Heart right ventricle (tissue), 16 donors: ENCODE measurements at regions not wholly inside any gene's neighbourhood (a gene's known extent, or its start where the extent isn't known, plus 50 kb on each side); places are given as distances from the start of the nearest gene placed in this dataset.

Experiments
- ATAC-seq, 8 donors: fragments of 200-7000 bp; cut with Tn5 transposase; one replicate each; pipeline ENCODE4 v1.9.1; 2020; ENCODE audit warnings: mild to moderate bottlenecking in 8 of 8, moderate library complexity in 8 of 8, moderate number of reproducible peaks in 1 of 8
- DNase-seq, 2 donors: peaks; one replicate each; pipeline ENCODE4 v3.0.0-alpha.2; 2020
- H3K27ac ChIP-seq, 10 donors: fragments of 200-600 bp; sonication (generic) in 2 of 10; one replicate each; pipeline versions ENCODE4 v1.5.0 to v1.8.0; 2020 to 2022; ENCODE audit warnings: mild to moderate bottlenecking in 3 of 10
- H3K27me3 ChIP-seq, 7 donors: fragments of 200-600 bp; one replicate each; pipeline ENCODE4 v1.8.0; 2021 to 2022; ENCODE audit warnings: mild to moderate bottlenecking in 2 of 7
- H3K36me3 ChIP-seq, 9 donors: fragments of 200-600 bp; sonication (generic) in 1 of 9; one replicate each; pipeline versions ENCODE4 v1.5.0 to v1.8.0; 2020 to 2022; ENCODE audit warnings: mild to moderate bottlenecking in 2 of 9
- H3K4me1 ChIP-seq, 9 donors: fragments of 200-600 bp; sonication (generic) in 1 of 9; one replicate each; pipeline versions ENCODE4 v1.5.0 to v1.8.0; 2020 to 2022; ENCODE audit warnings: mild to moderate bottlenecking in 4 of 9
- H3K4me3 ChIP-seq, 10 donors: fragments of 200-600 bp; sonication (generic) in 2 of 10; one replicate each; pipeline versions ENCODE4 v1.5.0 to v1.8.0; 2020 to 2022; ENCODE audit warnings: mild to moderate bottlenecking in 7 of 10, moderate library complexity in 2 of 10
- H3K9me3 ChIP-seq, 11 donors: fragments of 200-600 bp in 10 of 11; sonication (generic) in 2 of 11; one replicate each; pipeline versions ENCODE4 v1.5.0 to v1.8.0; 2013 to 2022; ENCODE audit warnings: mild to moderate bottlenecking in 2 of 11, control low read depth in 1 of 11, moderate library complexity in 1 of 11
- CTCF ChIP-seq, 9 donors: fragments of 200-600 bp; sonication (generic) in 2 of 9; IDR thresholded peaks; one replicate each; pipeline versions ENCODE4 v1.5.0 to v1.8.0; 2021 to 2022; ENCODE audit warnings: antibody characterized with exemption in 9 of 9, mild to moderate bottlenecking in 5 of 9, moderate library complexity in 1 of 9
- WGBS, 2 donors: extraction: QIAGEN DNeasy Blood & Tissue Kit; methylation state at CpG; one replicate each; pipeline ENCODE4 v1.1.7; 2013; ENCODE audit warnings: inconsistent platforms in 1 of 2; 5-methylcytosine and 5-hydroxymethylcytosine counted together
- intact Hi-C, 10 donors: fragments of 100-400 bp; cut with DNase I; formaldehyde crosslinking; loops; one replicate each; pipeline versions ENCODE4 v1.11.1 to v1.14.2; 2022
- donor health status: Arrhythmogenic right ventricular cardiomyopathy.
- donor health status: ischemic (EF 13 %, LVEDD 7.1; RV severe dilation, severe dysfunction).
- donor health status: healthy with polysubstance abuse.
- donor health status: DM: no; HTN: yes; CAD: no.
- donor health status: DM: no; HTN: no; CAD: no.
- donor health status: ischemic (EF 25% LVEDD 6.9; RV normal size, moderate dysfunction).
- donor health status: ischemic (EF 25% LVEDD 5.7; RV mildly dilated, moderate dysfunction).
- donor health status: healthy.
- donor health status: DM: yes; HTN: yes; CAD: no.
- donor health status: Ischemic cardiomyopathy.
- donor health status: ischemic (EF 35%, LVEDD 5.7; RV mildly dilated, moderate dysfunction).
- donor health status: nonischemic (EF 11% LVEDD 7.7; RV severe dilation, severe dysfunction).
- donor health status: DM: yes; HTN: yes; CAD: no.
- donor health status: PGD.
- donor health status: ischemic (EF 29% LVEDD 5.4; RV normal size, mild dysfunction).
- donor health status: nonischemic (EF 23%, LVEDD 6.1; RV moderate dilation, normal function).

DNA sequence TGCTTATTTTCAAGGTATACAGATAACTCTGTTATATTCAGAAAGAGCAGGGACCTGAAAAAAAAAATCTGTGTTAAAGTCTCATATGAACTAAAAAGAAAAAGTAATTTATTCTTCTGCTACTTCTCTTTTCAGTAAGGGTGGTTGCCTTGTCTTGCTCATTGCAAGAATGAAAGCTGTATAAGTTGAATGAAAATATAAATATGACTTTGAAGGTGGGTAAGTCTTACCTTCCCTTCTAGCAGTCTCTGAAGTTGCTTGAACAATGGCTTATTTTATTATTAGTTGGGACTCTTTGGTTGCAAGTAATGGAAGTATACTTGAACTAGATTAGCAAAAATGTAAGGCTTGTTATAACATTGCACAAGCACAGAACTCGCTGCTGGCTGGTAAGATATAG is 1554.9 kb downstream of the SI start:
- no peaks in the 10 kb centered on the region for H3K4me1 ChIP-seq
- no peaks in the 10 kb centered on the region for H3K9me3 ChIP-seq
- no peaks in the 10 kb centered on the region for H3K27me3 ChIP-seq
- no peaks in the 10 kb centered on the region for H3K36me3 ChIP-seq
- WGBS, 2 donors: 41 to 47% methylated on average over 1 of the region's 1 CpG
- intact Hi-C loops: no loop called here
- TF ChIP-seq CTCF (IDR thresholded peaks at IDR 0.05): no peak
- DNase-seq (no peak), ATAC-seq (no peak)
- H3K27ac ChIP-seq: no peak overlapping the region
- no peak overlapping the region for H3K4me3 ChIP-seq

DNA sequence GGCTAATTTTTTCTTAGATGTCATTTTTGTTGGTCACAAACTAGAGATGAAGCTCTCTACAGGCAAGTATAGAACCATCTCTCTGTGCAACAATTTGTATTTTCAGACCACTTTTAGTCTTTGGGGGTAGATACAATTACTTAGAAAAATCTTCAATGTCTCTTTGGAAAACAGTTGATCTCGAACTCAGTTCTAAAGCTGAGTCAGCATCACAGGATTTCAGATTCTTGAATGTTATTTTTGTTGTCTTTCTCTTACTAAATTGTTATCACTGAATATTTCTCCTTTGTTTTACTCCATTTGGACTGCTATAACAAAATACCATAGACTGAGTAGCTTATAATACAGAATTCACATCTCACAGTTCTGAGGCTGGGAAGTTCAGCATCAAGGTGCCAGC is 1557.0 kb downstream of the SI start:
- intact Hi-C loops: no loop called here
- TF ChIP-seq CTCF (IDR thresholded peaks at IDR 0.05): no peak
- ATAC-seq (no peak), DNase-seq (no peak)
- Histone ChIP-seq H3K36me3 (no peaks in the 10 kb centered on the region), H3K9me3 (no peaks in the 10 kb centered on the region), H3K4me3 (no peak overlapping the region), H3K4me1 (no peaks in the 10 kb centered on the region), H3K27ac (no peak overlapping the region), H3K27me3 (no peaks in the 10 kb centered on the region)
- whole genome bisulfite sequencing, 2 donors: 73 to 77% methylated on average over 1 of the region's 1 CpG

DNA sequence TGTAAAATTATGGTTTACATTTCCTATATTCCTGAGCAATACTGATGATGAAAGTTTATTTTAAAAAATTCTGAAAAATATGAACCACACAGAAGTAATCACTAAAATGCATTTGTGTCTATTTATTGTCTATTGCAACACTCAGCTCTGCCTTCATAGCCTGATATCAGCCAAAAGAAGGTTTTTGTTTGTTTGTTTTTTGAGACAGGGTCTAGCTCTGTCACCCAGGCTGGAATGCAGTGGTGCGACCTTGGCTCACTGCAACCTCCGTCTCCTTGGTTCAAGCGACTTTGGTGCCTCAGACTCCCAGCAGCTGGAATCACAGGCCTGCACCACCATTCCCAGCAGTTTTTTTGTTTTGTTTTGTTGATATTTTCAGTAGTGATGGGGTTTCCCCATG is 1560.2 kb downstream of the SI start:
- Histone ChIP-seq H3K9me3 (no peaks in the 10 kb centered on the region), H3K36me3 (no peaks in the 10 kb centered on the region), H3K27me3 (no peaks in the 10 kb centered on the region), H3K4me1 (no peaks in the 10 kb centered on the region), H3K4me3 (no peak overlapping the region), H3K27ac (no peak overlapping the region)
- DNase-seq (no peak), ATAC-seq (no peak)
- TF ChIP-seq CTCF (IDR thresholded peaks at IDR 0.05): no peak
- WGBS, 2 donors: 78 to 85% methylated on average over 3 of the region's 3 CpGs
- intact Hi-C loops: no loop called here

GRCh38 chr3:163513149-163513657 is 1565.1 kb downstream of the SI start:
- Histone ChIP-seq H3K36me3 (no peaks in the 10 kb centered on the region), H3K27me3 (no peaks in the 10 kb centered on the region), H3K4me3 (no peak overlapping the region), H3K4me1 (no peaks in the 10 kb centered on the region), H3K9me3 (no peaks in the 10 kb centered on the region), H3K27ac (no peak overlapping the region)
- TF ChIP-seq CTCF (IDR thresholded peaks at IDR 0.05): no peak
- 44 to 58% methylated on average over 2 of the region's 2 CpGs for WGBS, 2 donors
- intact Hi-C loops: no loop called here
- ATAC-seq (no peak), DNase-seq (no peak)

DNA sequence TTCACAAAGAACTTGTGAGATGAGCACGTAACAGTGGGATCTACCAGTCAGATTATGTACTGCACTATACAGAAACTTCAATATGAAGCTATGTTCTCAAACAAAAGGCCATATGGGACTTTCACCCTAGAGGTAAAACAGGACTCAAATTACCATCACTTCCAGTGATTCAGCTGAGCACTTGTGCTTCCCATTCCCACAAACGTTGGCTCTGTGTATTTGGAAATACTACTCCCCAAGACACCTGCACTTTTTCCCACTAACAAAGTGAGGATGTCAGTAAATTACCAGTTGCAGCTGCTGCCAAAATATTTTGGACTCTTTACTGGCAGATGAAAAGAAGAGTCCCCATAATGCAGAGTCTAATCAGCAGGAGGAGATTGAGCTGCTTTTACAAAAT is 1570.1 kb downstream of the SI start:
- no peak for ATAC-seq
- H3K36me3 ChIP-seq: no peaks in the 10 kb centered on the region
- no peak overlapping the region for H3K4me3 ChIP-seq
- H3K4me1 ChIP-seq: no peaks in the 10 kb centered on the region
- no peak for TF ChIP-seq CTCF (IDR thresholded peaks at IDR 0.05)
- no peaks in the 10 kb centered on the region for H3K27me3 ChIP-seq
- no peaks in the 10 kb centered on the region for H3K9me3 ChIP-seq
- no peak for DNase-seq
- no peak overlapping the region for H3K27ac ChIP-seq
- intact Hi-C loops: no loop called here
- WGBS, 2 donors: 52 to 54% methylated on average over 2 of the region's 2 CpGs
